Epidermal melanocyte (primary cell): ENCODE measurements at regions not wholly inside any gene's neighbourhood (a gene's known extent, or its start where the extent isn't known, plus 50 kb on each side); places are given as distances from the start of the nearest gene placed in this dataset.
"Not testable (repeated sequence)": the region's sequence is repeated elsewhere in the genome, so short reads cannot be mapped to it uniquely, and the experiment has no call there.

ENCODE experiments used
- DNase-seq: peaks from one replicate; pipeline ENCODE4 v3.0.0; 2011; ENCODE audit warnings: low spot score; ENCODE audit not compliant: insufficient read length

DNA sequence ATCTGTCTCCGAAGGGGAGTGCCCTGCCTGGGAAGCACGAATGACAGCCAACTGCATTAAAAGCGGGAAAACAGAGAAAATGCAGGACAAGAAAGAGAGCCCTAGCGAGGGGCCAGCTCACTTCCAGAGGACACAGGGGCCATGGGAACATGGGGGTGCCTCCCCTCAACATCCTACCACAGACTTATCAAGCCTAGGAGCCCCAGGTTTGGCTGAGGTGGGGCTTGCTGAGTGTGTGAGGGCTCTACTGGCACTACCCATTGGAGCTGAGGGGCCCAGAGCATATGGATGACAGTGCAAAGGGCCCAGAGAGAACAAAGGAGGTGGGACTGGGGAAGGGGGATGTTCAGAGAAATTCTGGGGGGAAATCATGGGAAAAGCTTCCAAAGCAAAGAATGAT, 101.8 kb downstream of the PJA1 start:
- DNase-seq: no peak

GRCh38 chrX:69062493-69062892, 102.8 kb downstream of the PJA1 start:
- no peak for DNase-seq

DNA sequence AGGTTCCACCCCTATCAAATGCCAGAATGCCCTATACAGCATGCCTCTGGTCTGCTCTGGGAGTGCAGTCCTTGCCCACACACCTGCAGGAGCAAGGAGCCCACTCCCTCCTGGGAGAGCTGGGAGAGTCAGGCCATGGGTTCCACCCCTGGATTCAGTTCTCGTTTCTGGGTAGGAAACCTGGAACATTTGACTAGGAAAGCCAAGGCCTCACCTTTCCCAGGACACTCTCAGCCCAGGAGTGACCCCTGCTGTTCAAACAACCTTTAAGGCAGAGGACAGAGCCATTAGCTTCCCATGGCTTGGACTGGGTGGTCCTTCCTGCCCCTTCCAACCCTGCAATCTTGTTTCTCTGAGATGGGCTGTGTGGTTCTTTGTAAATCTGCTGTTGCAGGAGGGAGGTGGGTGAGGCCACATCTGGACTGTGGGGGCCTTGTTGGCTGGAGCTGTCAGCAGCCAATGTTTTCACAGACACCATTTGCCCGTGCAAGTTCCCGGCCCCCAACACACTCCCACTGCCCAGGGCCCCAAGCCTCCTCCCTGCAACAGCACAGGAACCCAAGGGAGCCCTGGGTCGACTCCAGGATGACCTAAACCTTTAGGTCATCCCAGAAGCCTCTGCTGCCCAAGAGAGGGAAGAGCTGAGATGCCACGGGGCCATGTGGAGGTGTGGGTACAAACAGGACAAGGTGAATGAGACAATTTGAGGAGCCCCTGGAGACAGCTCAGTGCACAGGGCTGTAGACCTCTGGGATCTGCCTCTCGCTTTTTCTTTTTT, 104.4 kb downstream of the PJA1 start:
- no peak for DNase-seq

GRCh38 chrX:69055193-69055592, 110.1 kb downstream of the PJA1 start:
- DNase-seq: no peak

DNA sequence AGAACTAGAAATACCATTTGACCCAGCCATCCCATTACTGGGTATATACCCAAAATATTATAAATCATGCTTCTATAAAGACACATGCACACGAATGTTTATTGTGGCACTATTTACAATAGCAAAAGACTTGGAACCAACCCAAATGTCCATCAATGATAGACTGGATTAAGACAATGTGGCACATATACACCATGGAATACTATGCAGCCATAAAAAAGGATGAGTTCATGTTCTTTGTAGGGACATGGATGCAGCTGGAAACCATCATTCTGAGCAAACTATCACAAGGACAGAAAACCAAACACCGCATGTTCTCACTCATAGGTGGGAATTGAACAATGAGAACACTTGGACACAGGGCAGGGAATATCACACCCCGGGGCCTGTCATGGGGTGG, 110.8 kb downstream of the PJA1 start:
- DNase-seq: not testable (repeated sequence)

GRCh38 chrX:69051901-69052300, 113.4 kb downstream of the PJA1 start:
- no peak for DNase-seq

DNA sequence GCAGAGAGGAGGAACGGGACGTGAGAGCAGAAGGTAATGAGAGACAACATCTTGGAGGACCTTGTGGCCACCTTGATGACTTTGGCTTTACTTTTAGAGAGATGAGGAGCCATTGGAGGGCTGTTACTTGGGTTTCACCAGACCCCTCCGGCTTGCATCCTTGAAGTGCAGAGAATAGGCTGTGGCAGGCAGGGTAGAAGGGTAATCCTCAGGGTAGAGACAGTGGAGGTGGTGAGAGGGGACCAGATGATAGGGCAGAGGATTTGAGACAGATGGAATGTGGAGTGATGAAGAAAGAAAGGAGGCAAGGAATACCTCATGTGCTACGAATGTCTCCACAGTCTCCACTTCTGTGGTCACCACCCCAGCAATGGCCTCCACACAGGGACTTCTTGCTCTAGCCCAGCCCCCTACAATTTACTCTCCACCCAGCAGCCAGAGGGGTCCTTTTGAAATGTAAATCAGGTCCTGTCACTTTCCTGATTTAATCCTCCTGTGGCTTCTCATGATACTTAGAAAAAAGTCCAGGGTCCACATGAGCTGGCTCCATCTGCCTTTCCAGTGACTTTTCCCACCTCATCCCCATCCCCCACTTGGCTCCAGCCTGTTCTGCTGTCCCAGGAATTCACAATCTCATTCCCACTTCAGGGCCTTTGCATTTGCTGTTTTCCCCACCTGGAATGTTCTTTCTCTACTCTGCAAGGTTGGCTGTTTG, 115.0 kb downstream of the PJA1 start:
- DNase-seq: no peak

GRCh38 chrX:69046996-69047490, 118.2 kb downstream of the PJA1 start:
- no peak for DNase-seq

DNA sequence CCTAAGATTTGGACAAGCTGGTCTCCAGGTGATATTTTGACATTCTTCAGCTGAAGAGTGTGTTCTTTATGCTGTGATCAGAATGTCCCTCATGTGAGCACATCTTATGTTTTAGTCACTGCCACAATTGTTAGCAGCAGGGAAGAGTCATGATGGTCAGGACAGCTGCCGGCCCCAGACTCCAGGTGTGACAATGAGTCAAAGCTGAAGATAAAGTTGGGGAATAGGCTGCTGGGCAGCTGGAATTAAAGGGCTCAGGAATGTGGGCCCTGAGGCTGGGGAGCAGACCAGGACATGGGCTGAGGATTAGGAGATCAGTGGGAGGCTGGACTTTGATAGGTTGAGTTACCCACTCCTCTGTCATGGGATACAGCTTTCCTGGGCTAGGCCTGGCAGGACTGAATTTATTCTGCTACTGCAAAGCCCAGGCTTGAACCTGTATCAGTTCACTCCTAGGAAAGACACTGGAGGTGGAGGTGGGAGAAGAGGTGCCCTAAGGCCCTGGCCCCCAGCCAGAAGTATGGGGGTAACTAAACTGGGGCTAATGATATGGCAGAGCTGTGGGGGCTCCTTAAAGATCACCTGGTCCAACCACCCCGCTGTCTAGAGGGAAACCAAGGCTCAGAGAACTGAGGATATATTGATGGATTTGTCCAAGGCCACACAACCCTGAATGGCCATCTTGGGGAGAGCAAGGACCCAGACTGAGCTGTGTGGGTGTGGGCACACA, 119.5 kb downstream of the PJA1 start:
- DNase-seq: no peak

- no peak for DNase-seq
Measured at GRCh38 chrX:69038816-69039215, 126.4 kb downstream of the PJA1 start.

- DNase-seq: no peak
Measured at GRCh38 chrX:69038188-69038587, 127.1 kb downstream of the PJA1 start.

- DNase-seq: no peak
Measured at GRCh38 chrX:69037786-69038185, 127.5 kb downstream of the PJA1 start.

GRCh38 chrX:69036674-69037573, 128.3 kb downstream of the PJA1 start:
- no peak for DNase-seq

GRCh38 chrX:69034451-69034850, 130.8 kb downstream of the PJA1 start:
- no peak for DNase-seq

- no peak for DNase-seq
Measured at GRCh38 chrX:69033936-69034335, 131.3 kb downstream of the PJA1 start.

DNA sequence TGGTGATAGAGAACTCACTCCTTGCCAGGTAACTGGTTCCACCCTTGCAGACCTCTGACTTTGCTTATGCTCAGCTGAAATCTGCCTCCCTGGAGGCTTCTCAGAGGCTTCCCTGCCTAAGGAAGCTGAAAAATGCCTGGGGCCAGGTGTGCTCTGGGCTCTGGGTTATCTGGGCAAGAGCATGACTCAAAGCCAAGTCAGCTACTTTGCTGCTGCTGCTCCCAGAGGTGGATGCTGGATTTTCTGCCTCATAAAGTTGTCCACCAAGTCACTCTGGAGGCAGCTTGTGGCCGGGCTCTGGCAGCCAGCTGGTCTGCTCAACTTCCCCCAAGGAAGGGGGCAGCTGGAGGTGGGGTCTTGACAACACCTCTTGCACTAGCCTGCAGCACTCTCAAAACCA, 132.7 kb downstream of the PJA1 start:
- DNase-seq: no peak

- no peak for DNase-seq
Measured at GRCh38 chrX:69031971-69032391, 133.3 kb downstream of the PJA1 start.

DNA sequence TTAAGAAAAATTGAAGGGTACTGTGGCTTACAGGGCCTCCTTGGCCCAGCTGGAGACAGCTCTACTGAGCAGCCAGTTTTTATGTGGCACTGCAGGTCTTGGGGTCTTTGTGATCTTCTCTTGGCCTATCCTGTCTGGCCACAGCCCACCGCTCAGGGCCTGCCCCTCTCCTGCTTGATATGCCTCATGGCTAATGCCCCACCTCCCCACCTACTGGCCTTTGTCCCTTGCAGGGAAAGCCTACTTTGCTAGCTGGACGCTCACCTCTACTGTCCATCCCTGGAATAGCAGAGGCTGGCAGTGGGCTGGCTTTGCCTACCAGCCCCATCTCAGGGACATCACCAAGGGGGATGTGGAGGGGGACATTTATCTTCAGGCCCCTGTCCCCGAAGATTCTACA, 134.1 kb downstream of the PJA1 start:
- DNase-seq: no peak

GRCh38 chrX:69029771-69030170, 135.5 kb downstream of the PJA1 start:
- DNase-seq: no peak

DNA sequence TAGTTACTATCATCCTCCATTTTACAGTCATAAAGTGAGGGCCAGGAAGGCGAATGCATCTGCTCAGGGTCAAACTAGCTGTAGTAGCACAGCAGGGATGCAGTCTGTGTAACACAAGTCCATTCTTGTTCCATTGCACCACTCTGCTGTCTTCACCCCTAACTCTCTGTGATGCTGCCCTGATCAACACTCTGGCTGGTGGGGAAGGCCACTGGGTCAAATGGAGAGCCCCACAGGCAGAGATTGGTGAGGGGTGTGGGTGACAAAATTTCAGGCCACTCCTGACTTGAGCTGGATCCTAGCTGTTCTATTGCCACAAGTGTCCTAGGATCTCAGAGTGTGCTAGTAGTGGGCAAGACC, 136.5 kb downstream of the PJA1 start:
- DNase-seq: no peak
